ENCODE measurements at regions not wholly inside any gene's neighbourhood (a gene's known extent, or its start where the extent isn't known, plus 50 kb on each side); places are given as distances from the start of the nearest gene placed in this dataset.

DNA sequence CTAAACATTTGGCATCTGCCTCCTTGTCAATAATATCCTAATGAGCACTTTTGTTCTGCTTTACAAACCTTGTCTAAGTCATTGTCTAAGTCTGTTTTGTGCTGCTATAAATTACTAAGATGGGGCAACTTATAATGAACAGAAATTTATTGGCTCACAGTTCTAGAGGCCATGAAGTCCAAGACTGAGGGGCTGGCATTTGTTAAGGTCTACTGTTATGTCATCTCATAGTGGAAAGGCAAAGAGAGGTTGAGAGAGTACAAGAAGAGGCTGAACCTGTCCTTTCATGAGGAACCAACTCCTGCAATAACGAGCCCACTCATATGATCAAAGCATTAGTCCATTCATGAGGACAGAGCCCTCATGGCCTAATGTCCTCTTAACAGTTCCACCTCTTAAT, 72.7 kb upstream of the KLF12 start:
- no peaks in the 10 kb centered on the region for H3K9me3 ChIP-seq (replicated peaks; ENCODE audit: insufficient read depth, low read length)
- H3K4me2 ChIP-seq (ENCODE audit: low read depth, low read length) = no peak overlapping the region
- H3K36me3 ChIP-seq (replicated peaks; ENCODE audit: insufficient read depth, low read length) = no peaks in the 10 kb centered on the region
- H3K27me3 ChIP-seq (replicated peaks; ENCODE audit: insufficient read depth, low read length) = no peaks in the 10 kb centered on the region
- H3K79me2 ChIP-seq (ENCODE audit: low read length) = no peaks in the 10 kb centered on the region
- no peak for DNase-seq
- no peak overlapping the region for H3K4me3 ChIP-seq (ENCODE audit: low read length)
- no peaks in the 10 kb centered on the region for H3F3A ChIP-seq (ENCODE audit: insufficient read depth, low read length)
- no peak overlapping the region for H2AFZ ChIP-seq (ENCODE audit: low read length)
- no peaks in the 10 kb centered on the region for H4K20me1 ChIP-seq (ENCODE audit: insufficient read depth, low read length)
- no peaks in the 10 kb centered on the region for H3K9me2 ChIP-seq (replicated peaks; ENCODE audit: insufficient read depth, low read length)
- no peak overlapping the region for H3K9ac ChIP-seq (ENCODE audit: low read length)
- H3K27ac ChIP-seq (ENCODE audit: low read length) = no peak overlapping the region
- no peaks in the 10 kb centered on the region for H3K4me1 ChIP-seq (ENCODE audit: low read length)
- no peak for TF ChIP-seq EZH2phosphoT487 (IDR thresholded peaks at IDR 0.05; ENCODE audit: low read length)
- TF ChIP-seq CTCF (IDR thresholded peaks at IDR 0.05; ENCODE audit: low read length) = no peak

DNA sequence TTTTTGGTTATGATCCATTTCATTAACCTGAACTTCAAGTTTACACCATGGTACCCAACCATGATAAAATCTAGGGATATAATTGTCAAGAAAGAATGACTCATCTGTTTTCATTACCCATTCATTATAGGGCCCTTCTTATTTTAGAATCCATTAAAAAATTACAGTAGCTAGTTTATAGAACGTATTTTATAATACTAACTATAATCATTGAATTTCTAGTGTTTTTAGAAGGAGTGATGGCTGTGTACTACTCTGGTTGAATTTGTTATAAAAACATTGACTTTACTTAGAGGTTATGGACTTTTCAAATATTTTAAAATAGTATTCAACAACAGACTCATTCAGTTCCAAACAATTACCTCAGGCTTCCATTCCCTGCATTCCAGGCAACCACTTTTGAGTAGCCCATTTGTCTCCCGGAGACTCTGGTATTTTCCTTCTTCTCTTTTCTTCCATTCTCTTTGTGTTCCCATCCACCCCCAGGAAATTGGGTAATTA, 71.9 kb upstream of the KLF12 start:
- no peaks in the 10 kb centered on the region for H3K9me3 ChIP-seq (replicated peaks; ENCODE audit: insufficient read depth, low read length)
- TF ChIP-seq EZH2 (optimal IDR thresholded peaks at IDR 0.05; ENCODE audit: low read depth, low read length) (no peak), EZH2phosphoT487 (IDR thresholded peaks at IDR 0.05; ENCODE audit: low read length) (no peak), CTCF (IDR thresholded peaks at IDR 0.05; ENCODE audit: low read length) (no peak)

GRCh38 chr13:74205313-74205690, 71.1 kb upstream of the KLF12 start:
- no peaks in the 10 kb centered on the region for H3K4me1 ChIP-seq (ENCODE audit: low read length)
- no peaks in the 10 kb centered on the region for H3K79me2 ChIP-seq (ENCODE audit: low read length)
- H4K20me1 ChIP-seq (ENCODE audit: insufficient read depth, low read length) = no peaks in the 10 kb centered on the region
- no peak for DNase-seq
- no peak overlapping the region for H2AFZ ChIP-seq (ENCODE audit: low read length)
- no peak overlapping the region for H3K27ac ChIP-seq (ENCODE audit: low read length)
- H3F3A ChIP-seq (ENCODE audit: insufficient read depth, low read length) = no peaks in the 10 kb centered on the region
- H3K9me3 ChIP-seq (replicated peaks; ENCODE audit: insufficient read depth, low read length) = no peaks in the 10 kb centered on the region
- no peak for TF ChIP-seq EZH2phosphoT487 (IDR thresholded peaks at IDR 0.05; ENCODE audit: low read length)
- TF ChIP-seq CTCF (IDR thresholded peaks at IDR 0.05; ENCODE audit: low read length) = no peak
- no peak for TF ChIP-seq EZH2 (optimal IDR thresholded peaks at IDR 0.05; ENCODE audit: low read depth, low read length)
- H3K27me3 ChIP-seq (replicated peaks; ENCODE audit: insufficient read depth, low read length) = no peaks in the 10 kb centered on the region
- H3K4me3 ChIP-seq (ENCODE audit: low read length) = no peak overlapping the region
- no peak overlapping the region for H3K4me2 ChIP-seq (ENCODE audit: low read depth, low read length)
- no peaks in the 10 kb centered on the region for H3K9me2 ChIP-seq (replicated peaks; ENCODE audit: insufficient read depth, low read length)
- H3K9ac ChIP-seq (ENCODE audit: low read length) = no peak overlapping the region
- no peaks in the 10 kb centered on the region for H3K36me3 ChIP-seq (replicated peaks; ENCODE audit: insufficient read depth, low read length)

More for the DNA sequence above, 71.9 kb upstream of the KLF12 start:
- Histone ChIP-seq H3K9ac (ENCODE audit: low read length) (no peak overlapping the region), H3F3A (ENCODE audit: insufficient read depth, low read length) (no peaks in the 10 kb centered on the region), H3K4me1 (ENCODE audit: low read length) (no peaks in the 10 kb centered on the region), H3K27ac (ENCODE audit: low read length) (no peak overlapping the region), H3K4me2 (ENCODE audit: low read depth, low read length) (no peak overlapping the region), H2AFZ (ENCODE audit: low read length) (no peak overlapping the region), H3K4me3 (ENCODE audit: low read length) (no peak overlapping the region), H3K79me2 (ENCODE audit: low read length) (no peaks in the 10 kb centered on the region), H3K9me2 (replicated peaks; ENCODE audit: insufficient read depth, low read length) (no peaks in the 10 kb centered on the region), H3K36me3 (replicated peaks; ENCODE audit: insufficient read depth, low read length) (no peaks in the 10 kb centered on the region), H4K20me1 (ENCODE audit: insufficient read depth, low read length) (no peaks in the 10 kb centered on the region), H3K27me3 (replicated peaks; ENCODE audit: insufficient read depth, low read length) (no peaks in the 10 kb centered on the region)
- no peak for DNase-seq
